Mesendoderm (in vitro differentiated cells): ENCODE measurements at regions not wholly inside any gene's neighbourhood (a gene's known extent, or its start where the extent isn't known, plus 50 kb on each side); places are given as distances from the start of the nearest gene placed in this dataset.

Experiments used
- DNase-seq: peaks from one replicate; pipeline ENCODE4 v3.0.0; 2013
- H2AK5ac ChIP-seq: 2 replicates; pipeline ENCODE4 v1.6.1; 2013; ENCODE audit warnings: low read length, inconsistent platforms
- H2BK120ac ChIP-seq: 2 replicates; pipeline ENCODE4 v1.6.1; 2013; ENCODE audit warnings: low read depth, mild to moderate bottlenecking, low read length, moderate library complexity, mixed read lengths
- H2BK15ac ChIP-seq: replicated peaks from 2 replicates; pipeline ENCODE4 v1.6.1; 2013; ENCODE audit warnings: low read depth, mild to moderate bottlenecking, moderate library complexity
- H2BK5ac ChIP-seq: 2 replicates; pipeline ENCODE4 v1.6.1; 2013; ENCODE audit warnings: low read length, inconsistent platforms
- H3K18ac ChIP-seq: 2 replicates; pipeline ENCODE4 v1.6.1; 2013; ENCODE audit warnings: mild to moderate bottlenecking, low read length, mixed read lengths
- H3K23ac ChIP-seq: one replicate; pipeline ENCODE4 v1.6.1; 2013; ENCODE audit warnings: low read length
- H3K27ac ChIP-seq: 2 replicates; pipeline ENCODE4 v1.5.1; 2013; ENCODE audit warnings: low read depth, mild to moderate bottlenecking, inconsistent platforms, low read length, moderate library complexity
- H3K27me3 ChIP-seq: 2 replicates; pipeline ENCODE4 v1.6.1; 2013; ENCODE audit warnings: low read length, control low read depth, mild to moderate bottlenecking, inconsistent platforms; ENCODE audit not compliant: insufficient read depth, poor library complexity
- H3K36me3 ChIP-seq: 2 replicates; pipeline ENCODE4 v1.6.1; 2013; ENCODE audit warnings: low read length, inconsistent platforms; ENCODE audit not compliant: control insufficient read depth, insufficient read depth
- H3K4ac ChIP-seq: one replicate; pipeline ENCODE4 v1.6.1; 2013; ENCODE audit warnings: low read depth, mild to moderate bottlenecking, low read length, moderate library complexity
- H3K4me1 ChIP-seq: 2 replicates; pipeline ENCODE4 v1.6.1; 2013; ENCODE audit warnings: low read depth, low read length, inconsistent platforms; ENCODE audit not compliant: control insufficient read depth
- H3K4me2 ChIP-seq: 2 replicates; pipeline ENCODE4 v1.6.1; 2013; ENCODE audit warnings: low read length
- H3K4me3 ChIP-seq: 2 replicates; pipeline ENCODE4 v1.5.1; 2013; ENCODE audit warnings: mild to moderate bottlenecking, low read length
- H3K56ac ChIP-seq: one replicate; pipeline ENCODE4 v1.6.1; 2013; ENCODE audit warnings: low read length
- H3K79me1 ChIP-seq: 2 replicates; pipeline ENCODE4 v1.6.1; 2013; ENCODE audit warnings: low read length, inconsistent platforms
- H3K79me2 ChIP-seq: 2 replicates; pipeline ENCODE4 v1.6.1; 2013; ENCODE audit warnings: mild to moderate bottlenecking, low read length; ENCODE audit not compliant: control insufficient read depth, insufficient read depth
- H3K9ac ChIP-seq: 2 replicates; pipeline ENCODE4 v1.6.1; 2013; ENCODE audit warnings: low read length, inconsistent platforms
- H4K5ac ChIP-seq: one replicate; pipeline ENCODE4 v1.6.1; 2013; ENCODE audit warnings: low read length
- H4K8ac ChIP-seq: one replicate; pipeline ENCODE4 v1.6.1; 2013; ENCODE audit warnings: low read depth, mild to moderate bottlenecking, control low read depth, low read length, moderate library complexity
- WGBS: extraction: QIAGEN DNeasy Blood & Tissue Kit; methylation state at CpG from one replicate; pipeline ENCODE4 v1.1.7; 2013; ENCODE audit warnings: low lambda C conversion rate, missing lambda C conversion rate; ENCODE audit not compliant: insufficient coverage; ENCODE audit errors: extremely low coverage; 5-methylcytosine and 5-hydroxymethylcytosine counted together

DNA sequence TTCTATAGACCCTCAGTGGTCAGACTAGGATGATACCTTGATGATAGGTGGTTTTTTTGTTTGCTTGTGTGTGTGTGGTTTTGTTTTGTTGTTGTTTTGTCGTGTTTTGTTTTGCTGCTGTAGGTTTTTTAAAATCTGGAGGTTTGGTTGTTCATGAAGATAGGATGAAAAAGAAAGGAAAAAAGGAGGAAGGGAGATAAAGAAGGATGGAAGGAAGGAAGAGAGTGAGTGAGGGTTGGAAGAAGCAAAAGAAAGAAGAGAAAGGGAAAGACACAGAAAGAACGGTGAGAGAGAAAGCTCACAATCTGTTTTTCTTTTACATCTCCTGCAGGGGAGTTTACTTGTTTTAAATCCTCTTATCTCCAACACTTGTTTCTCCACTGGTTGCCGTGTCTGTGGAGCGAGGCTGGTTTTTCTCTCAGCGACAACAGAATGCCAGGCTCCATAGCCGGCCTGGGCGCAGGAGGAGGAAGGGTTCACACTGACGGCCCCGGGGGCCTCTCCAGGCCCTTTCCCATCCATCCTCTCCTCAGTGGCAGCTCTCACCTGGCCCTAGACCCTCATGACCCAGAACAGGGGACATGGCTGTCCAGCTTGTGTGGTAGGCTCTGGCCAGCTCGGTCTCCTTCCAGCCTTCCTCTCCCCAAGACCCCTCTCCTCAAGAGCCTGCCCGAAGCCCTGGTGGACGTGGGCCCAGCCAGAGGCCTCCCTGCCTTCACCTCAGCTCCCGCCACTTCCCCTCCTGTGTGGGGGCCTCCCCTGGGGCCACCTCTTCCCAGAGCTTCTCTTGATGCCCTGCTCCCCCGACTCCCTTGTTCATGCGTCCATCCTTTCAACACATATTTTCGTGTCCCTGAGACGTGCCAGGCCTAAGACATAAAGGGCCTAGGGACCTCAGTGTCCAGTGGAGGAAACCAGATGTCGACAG lies 168.4 kb downstream of the VEGFA start:
- DNase-seq: peak; percentile 41
- no peak overlapping the region for H2BK120ac ChIP-seq
- peak overlapping the region; percentile 19 for H3K18ac ChIP-seq
- no peak overlapping the region for H3K4me2 ChIP-seq
- no peak overlapping the region for H3K23ac ChIP-seq
- no peak overlapping the region for H3K4me3 ChIP-seq
- no peak overlapping the region for H4K8ac ChIP-seq
- H3K27me3 ChIP-seq: no peaks in the 10 kb centered on the region
- no peaks in the 10 kb centered on the region for H3K36me3 ChIP-seq
- H3K79me1 ChIP-seq: no peaks in the 10 kb centered on the region
- H3K79me2 ChIP-seq: no peaks in the 10 kb centered on the region
- no peak overlapping the region for H4K5ac ChIP-seq
- H3K4ac ChIP-seq: no peak overlapping the region
- peaks cover 10% of the 10 kb centered on the region for H3K4me1 ChIP-seq
- peak overlapping the region; percentile 30 for H3K56ac ChIP-seq
- no peak overlapping the region for H2BK15ac ChIP-seq
- 100% methylated on average over 1 of the region's 18 CpGs for WGBS
- H2AK5ac ChIP-seq: peak overlapping the region; percentile 48
- peak overlapping the region; percentile 11 for H2BK5ac ChIP-seq
- H3K9ac ChIP-seq: no peak overlapping the region
- H3K27ac ChIP-seq: no peak overlapping the region

DNA sequence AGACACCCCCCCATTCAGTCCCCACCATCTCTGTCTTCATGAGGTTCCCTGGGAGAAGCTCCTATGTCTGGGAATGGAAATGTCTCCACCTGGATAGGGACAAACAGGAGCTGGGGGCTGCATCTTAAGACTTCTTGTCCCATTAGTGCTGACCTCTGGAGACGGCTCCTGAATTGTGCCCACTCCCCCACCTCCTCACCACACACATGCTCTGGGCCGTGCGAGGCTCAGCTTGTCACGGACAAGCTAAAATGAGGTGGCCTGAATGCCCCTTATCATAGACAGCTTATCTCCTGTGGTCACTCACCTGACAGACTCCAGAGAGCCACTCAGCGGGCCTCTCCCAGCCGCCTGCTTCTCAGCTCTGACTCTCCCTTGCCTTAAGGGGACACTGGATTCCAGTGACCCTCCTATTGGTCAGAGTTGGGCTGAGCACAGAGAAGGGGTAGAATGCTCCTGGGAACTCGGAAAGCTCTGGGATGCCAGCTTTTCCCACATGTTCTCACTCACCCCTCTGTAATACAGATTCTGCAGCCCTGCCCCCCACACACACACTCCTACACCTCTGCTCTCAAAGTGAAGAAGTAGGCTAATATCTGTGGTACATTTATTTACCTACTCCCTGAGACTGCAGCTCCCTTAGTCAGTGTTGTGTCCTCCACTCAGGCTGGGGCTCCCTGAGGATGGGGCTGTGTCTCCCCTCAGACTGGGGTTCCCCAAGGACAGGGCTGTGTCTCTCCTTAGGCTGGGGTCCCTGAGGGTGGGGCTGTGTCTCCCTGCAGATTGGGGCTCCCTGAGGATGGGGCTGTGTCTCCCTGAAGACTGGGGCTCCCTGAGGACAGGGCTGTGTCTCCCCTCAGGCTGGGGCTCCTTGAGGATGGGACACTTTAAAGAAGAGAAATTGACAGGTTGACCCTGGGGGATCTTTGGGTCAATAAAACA lies 167.5 kb downstream of the VEGFA start:
- no peak overlapping the region for H3K4ac ChIP-seq
- no peak overlapping the region for H4K8ac ChIP-seq
- H3K9ac ChIP-seq: no peak overlapping the region
- H3K4me1 ChIP-seq: peaks cover 10% of the 10 kb centered on the region
- no peak overlapping the region for H2BK120ac ChIP-seq
- no peaks in the 10 kb centered on the region for H3K79me2 ChIP-seq
- no peaks in the 10 kb centered on the region for H3K36me3 ChIP-seq
- no peaks in the 10 kb centered on the region for H3K79me1 ChIP-seq
- WGBS: no CpG with 5 or more reads among the region's 7 CpGs
- H4K5ac ChIP-seq: no peak overlapping the region
- no peak overlapping the region for H2BK15ac ChIP-seq
- no peak overlapping the region for H3K4me3 ChIP-seq
- no peak overlapping the region for H2BK5ac ChIP-seq
- peak overlapping the region; percentile 19 for H3K18ac ChIP-seq
- peak; percentile 76 for DNase-seq
- H2AK5ac ChIP-seq: peak overlapping the region; percentile 13
- no peak overlapping the region for H3K4me2 ChIP-seq
- H3K23ac ChIP-seq: no peak overlapping the region
- H3K27ac ChIP-seq: no peak overlapping the region
- H3K27me3 ChIP-seq: no peaks in the 10 kb centered on the region
- peak overlapping the region; percentile 18 for H3K56ac ChIP-seq

DNA sequence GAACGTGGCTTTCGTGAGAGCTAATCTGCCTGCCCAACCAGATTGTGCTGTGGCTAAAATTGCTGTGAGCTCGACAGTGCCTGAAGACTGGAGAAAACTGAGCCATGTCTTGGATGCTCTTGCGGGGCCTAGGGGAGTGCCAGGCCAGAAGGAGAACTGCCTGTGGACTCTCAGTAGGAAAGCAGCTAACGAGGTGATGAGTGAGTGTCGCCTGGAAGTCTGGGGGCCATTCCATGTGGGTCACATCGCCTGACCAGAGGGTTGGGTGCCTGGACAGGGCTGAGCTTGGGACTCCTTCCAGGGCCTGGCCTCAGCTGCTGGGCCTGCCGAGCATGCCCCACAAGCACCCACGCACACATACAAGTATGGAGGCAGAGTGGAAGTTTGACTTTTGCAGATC lies 166.5 kb downstream of the VEGFA start:
- Histone ChIP-seq H2BK15ac (no peak overlapping the region), H3K79me2 (no peaks in the 10 kb centered on the region), H3K27ac (no peak overlapping the region), H3K36me3 (no peaks in the 10 kb centered on the region), H2BK5ac (peak overlapping the region; percentile 11), H2BK120ac (no peak overlapping the region), H4K5ac (no peak overlapping the region), H3K4me1 (peaks cover 10% of the 10 kb centered on the region), H3K23ac (no peak overlapping the region), H3K9ac (no peak overlapping the region), H3K4me3 (no peak overlapping the region), H3K18ac (no peak overlapping the region), H3K56ac (peak overlapping the region; percentile 51), H2AK5ac (peak overlapping the region; percentile 70), H3K79me1 (no peaks in the 10 kb centered on the region), H4K8ac (no peak overlapping the region), H3K4ac (no peak overlapping the region), H3K4me2 (no peak overlapping the region), H3K27me3 (no peaks in the 10 kb centered on the region)
- WGBS: no CpG with 5 or more reads among the region's 9 CpGs
- DNase-seq: peak; percentile 26

DNA sequence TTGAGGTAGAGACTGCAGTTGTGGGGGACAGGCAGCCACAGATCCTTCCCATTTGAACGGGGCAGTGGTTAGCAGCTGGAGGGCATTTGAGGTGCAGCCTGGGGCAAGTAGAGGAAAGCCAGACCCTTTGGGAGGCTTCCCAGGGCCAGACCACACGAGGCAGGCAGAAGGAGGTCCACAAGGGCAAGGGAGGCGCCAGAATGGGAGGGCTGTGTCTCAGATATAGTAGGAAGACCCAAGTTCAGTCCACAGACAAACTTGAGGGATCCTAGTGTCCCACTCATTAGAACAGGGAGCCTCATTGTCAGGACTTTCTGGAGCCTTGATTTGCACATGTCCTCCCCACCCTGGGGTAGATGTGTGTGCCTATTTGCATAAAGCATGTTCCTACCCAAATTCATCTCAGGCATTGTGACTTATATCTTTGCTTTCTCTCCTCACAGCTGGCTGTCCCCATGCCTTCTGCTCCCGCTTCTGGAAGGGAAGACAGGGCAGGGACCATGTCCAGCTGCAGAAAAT lies 166.0 kb downstream of the VEGFA start:
- H3K27me3 ChIP-seq: no peaks in the 10 kb centered on the region
- no peak overlapping the region for H4K5ac ChIP-seq
- no peak overlapping the region for H2BK5ac ChIP-seq
- H3K79me2 ChIP-seq: no peaks in the 10 kb centered on the region
- no peak overlapping the region for H3K56ac ChIP-seq
- no peak overlapping the region for H3K4ac ChIP-seq
- no peak overlapping the region for H3K9ac ChIP-seq
- H3K79me1 ChIP-seq: no peaks in the 10 kb centered on the region
- WGBS: no CpG with 5 or more reads among the region's 4 CpGs
- no peak overlapping the region for H2AK5ac ChIP-seq
- no peak overlapping the region for H3K27ac ChIP-seq
- no peak overlapping the region for H3K4me3 ChIP-seq
- H3K4me1 ChIP-seq: peaks cover 10% of the 10 kb centered on the region
- no peak overlapping the region for H3K23ac ChIP-seq
- no peak overlapping the region for H3K4me2 ChIP-seq
- no peak overlapping the region for H2BK15ac ChIP-seq
- no peak overlapping the region for H3K18ac ChIP-seq
- H3K36me3 ChIP-seq: no peaks in the 10 kb centered on the region
- no peak for DNase-seq
- H4K8ac ChIP-seq: no peak overlapping the region
- no peak overlapping the region for H2BK120ac ChIP-seq

DNA sequence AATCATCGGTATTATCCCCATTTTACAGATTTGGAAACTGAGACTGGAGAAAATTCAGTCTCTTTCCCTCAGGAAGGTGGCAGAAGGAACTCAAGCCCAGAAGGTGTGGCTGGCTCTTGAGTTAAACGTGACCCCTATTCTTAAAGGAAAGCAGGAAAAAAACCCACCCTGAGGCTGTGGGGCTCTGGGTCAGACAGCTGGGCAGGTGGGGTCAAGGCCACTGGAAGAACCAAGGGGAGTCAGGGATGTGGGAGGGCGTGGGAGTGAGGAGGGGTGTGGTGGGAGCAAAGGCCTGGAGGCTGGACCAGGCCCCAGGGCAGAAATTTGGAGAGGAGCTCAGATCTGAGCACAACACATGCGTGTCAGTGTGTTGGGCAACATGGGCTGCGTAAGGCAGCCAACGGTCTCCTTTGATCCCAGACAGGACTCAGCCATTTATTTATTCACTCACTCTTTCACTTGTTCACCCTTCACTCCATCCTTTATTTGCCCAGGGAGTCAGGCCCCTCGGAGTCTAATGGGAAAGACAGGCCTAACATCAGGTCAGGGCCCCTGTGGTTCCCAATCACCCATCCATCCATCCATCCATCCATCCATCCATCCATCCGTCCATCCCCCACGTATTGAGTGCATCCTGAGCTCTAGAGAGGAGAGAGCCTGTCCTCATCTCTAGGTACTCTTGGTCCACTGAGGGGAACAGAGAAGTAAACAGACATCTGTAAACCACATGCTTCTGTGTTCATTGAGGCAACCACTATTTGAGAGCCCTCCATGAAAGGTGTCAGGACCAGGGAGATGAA lies 165.0 kb downstream of the VEGFA start:
- Histone ChIP-seq H3K4me1 (peaks cover 10% of the 10 kb centered on the region), H4K5ac (no peak overlapping the region), H3K36me3 (no peaks in the 10 kb centered on the region), H3K27ac (no peak overlapping the region), H3K4ac (no peak overlapping the region), H3K79me2 (no peaks in the 10 kb centered on the region), H4K8ac (no peak overlapping the region), H2BK15ac (no peak overlapping the region), H3K4me2 (no peak overlapping the region), H3K23ac (no peak overlapping the region), H3K18ac (no peak overlapping the region), H2BK5ac (no peak overlapping the region), H3K56ac (no peak overlapping the region), H3K4me3 (no peak overlapping the region), H2AK5ac (no peak overlapping the region), H3K79me1 (no peaks in the 10 kb centered on the region), H2BK120ac (no peak overlapping the region), H3K9ac (no peak overlapping the region), H3K27me3 (no peaks in the 10 kb centered on the region)
- DNase-seq: no peak
- WGBS: no CpG with 5 or more reads among the region's 9 CpGs
